NCI-H2227 (cell line): ENCODE measurements at regions not wholly inside any gene's neighbourhood (a gene's known extent, or its start where the extent isn't known, plus 50 kb on each side); places are given as distances from the start of the nearest gene placed in this dataset.

Experiments used
- DNase-seq: peaks from one replicate; lab custom pipeline; 2025; ENCODE audit not compliant: unreplicated experiment; lab: John Stamatoyannopoulos, UW

GRCh38 chr21:19326531-19327319 lies 923.1 kb upstream of the TMPRSS15 start:
- no peak for DNase-seq

GRCh38 chr21:19328954-19329353 lies 925.4 kb upstream of the TMPRSS15 start:
- no peak for DNase-seq

- no peak for DNase-seq
Measured at GRCh38 chr21:19340303-19340702, 936.7 kb upstream of the TMPRSS15 start.

GRCh38 chr21:19340954-19341353 lies 937.4 kb upstream of the TMPRSS15 start:
- no peak for DNase-seq

GRCh38 chr21:19343711-19344110 lies 940.1 kb upstream of the TMPRSS15 start:
- DNase-seq: no peak

- DNase-seq: no peak
Measured at GRCh38 chr21:19350286-19350685, 946.7 kb upstream of the TMPRSS15 start.

GRCh38 chr21:19353256-19353655 lies 949.7 kb upstream of the TMPRSS15 start:
- no peak for DNase-seq

- no peak for DNase-seq
Measured at GRCh38 chr21:19368944-19369343, 965.4 kb upstream of the TMPRSS15 start.

GRCh38 chr21:19392390-19392789 lies 988.8 kb upstream of the TMPRSS15 start:
- no peak for DNase-seq

- DNase-seq: no peak
Measured at GRCh38 chr21:19400223-19400770, 996.7 kb upstream of the TMPRSS15 start.

GRCh38 chr21:19402870-19403269 lies 999.3 kb upstream of the TMPRSS15 start:
- DNase-seq: no peak

- no peak for DNase-seq
Measured at GRCh38 chr21:19405326-19405725, 1001.7 kb upstream of the TMPRSS15 start.

GRCh38 chr21:19420565-19420964 lies 1017.0 kb upstream of the TMPRSS15 start:
- no peak for DNase-seq

GRCh38 chr21:19433623-19434022 lies 1030.0 kb upstream of the TMPRSS15 start:
- DNase-seq: no peak

GRCh38 chr21:19440792-19441655 lies 1037.4 kb upstream of the TMPRSS15 start:
- no peak for DNase-seq

- DNase-seq: no peak
Measured at GRCh38 chr21:19458295-19458694, 1054.7 kb upstream of the TMPRSS15 start.

- DNase-seq: no peak
Measured at GRCh38 chr21:19461481-19462205, 1058.1 kb upstream of the TMPRSS15 start.

GRCh38 chr21:19463966-19464365 lies 1060.4 kb upstream of the TMPRSS15 start:
- DNase-seq: no peak

GRCh38 chr21:19468991-19469715 lies 1065.6 kb upstream of the TMPRSS15 start:
- DNase-seq: no peak

GRCh38 chr21:19475525-19475924 lies 1071.9 kb upstream of the TMPRSS15 start:
- no peak for DNase-seq

- no peak for DNase-seq
Measured at GRCh38 chr21:19489930-19490329, 1086.3 kb upstream of the TMPRSS15 start.
